CD4-positive, alpha-beta T cell (primary cell): ENCODE measurements at regions not wholly inside any gene's neighbourhood (a gene's known extent, or its start where the extent isn't known, plus 50 kb on each side); places are given as distances from the start of the nearest gene placed in this dataset.

ENCODE experiments used
- ATAC-seq: fragments of 200-7000 bp; cut with Tn5 transposase; one replicate; pipeline ENCODE4 v1.10.0; 2022; ENCODE audit warnings: mild to moderate bottlenecking; ENCODE audit not compliant: poor library complexity
- CTCF ChIA-PET: fragments of 350-600 bp; sonication (Branson Sonifier 250); formaldehyde crosslinking; loops from one replicate; lab custom pipeline; 2021; ENCODE audit warnings: antibody characterized with exemption, inconsistent platforms; lab: Charles Lee
- POLR2A ChIA-PET: fragments of 350-600 bp; sonication (Branson Sonifier 250); formaldehyde crosslinking; loops from one replicate; lab custom pipeline; 2021; ENCODE audit warnings: antibody characterized with exemption, inconsistent platforms; lab: Charles Lee
- DNase-seq, 14 experiments: peaks; one replicate each; pipeline ENCODE4 v3.0.0-alpha.2; 2013 to 2020; ENCODE audit warnings: mixed read lengths in 2 of 14
- H3K27ac ChIP-seq, 2 donors: one replicate each; pipeline versions ENCODE4 v1.5.1 to v1.7.0; 2013; ENCODE audit warnings: low read length in 2 of 2, low read depth in 1 of 2, mild to moderate bottlenecking in 1 of 2
- H3K27me3 ChIP-seq, 2 experiments: 1 replicate in 1 of 2; 2 replicates in 1 of 2; pipeline versions ENCODE4 v1.6.1 to v1.7.0; 2013; ENCODE audit warnings: low read length in 2 of 2, control low read depth in 1 of 2, mild to moderate bottlenecking in 1 of 2, moderate library complexity in 1 of 2; ENCODE audit not compliant: insufficient read depth in 2 of 2, control insufficient read depth in 1 of 2
- H3K36me3 ChIP-seq: one replicate; pipeline ENCODE4 v1.6.1; 2013; ENCODE audit warnings: low read length, control low read depth; ENCODE audit not compliant: insufficient read depth
- H3K4me1 ChIP-seq: one replicate; pipeline ENCODE4 v1.6.1; 2013; ENCODE audit warnings: low read length, control low read depth; ENCODE audit not compliant: insufficient read depth
- H3K4me3 ChIP-seq: one replicate; pipeline ENCODE4 v1.5.1; 2013; ENCODE audit warnings: mild to moderate bottlenecking, low read length, moderate library complexity
- H3K9me3 ChIP-seq, 2 experiments: 1 replicate in 1 of 2; 2 replicates in 1 of 2; pipeline versions ENCODE4 v1.6.1 to v1.7.0; 2013; ENCODE audit warnings: low read length in 2 of 2, mild to moderate bottlenecking in 2 of 2, control low read depth in 1 of 2, moderate library complexity in 1 of 2; ENCODE audit not compliant: control insufficient read depth in 1 of 2, insufficient read depth in 1 of 2
- H3K27ac Mint-ChIP-seq: one replicate; pipeline ENCODE4 v1.8.0; 2020; ENCODE audit warnings: mixed read lengths
- H3K27me3 Mint-ChIP-seq: one replicate; pipeline ENCODE4 v1.8.0; 2021; ENCODE audit warnings: mixed read lengths
- H3K36me3 Mint-ChIP-seq: one replicate; pipeline ENCODE4 v1.8.0; 2021; ENCODE audit warnings: low read depth, mixed read lengths
- H3K4me1 Mint-ChIP-seq: one replicate; pipeline ENCODE4 v1.8.0; 2021; ENCODE audit warnings: low read depth, mixed read lengths
- H3K4me3 Mint-ChIP-seq: one replicate; pipeline ENCODE4 v1.8.0; 2020; ENCODE audit warnings: mild to moderate bottlenecking, mixed read lengths
- H3K9me3 Mint-ChIP-seq: one replicate; pipeline ENCODE4 v1.8.0; 2020; ENCODE audit warnings: mixed read lengths
- CTCF ChIP-seq: fragments of 200-600 bp; IDR thresholded peaks from one replicate; pipeline ENCODE4 v1.8.0; 2022; ENCODE audit warnings: antibody characterized with exemption, mild to moderate bottlenecking
- intact Hi-C, 2 experiments: fragments of 100-400 bp; cut with DNase I in 1 of 2; cut with micrococcal nuclease in 1 of 2; formaldehyde crosslinking; loops; one replicate each; pipeline versions ENCODE4 v1.15.1 to v1.9.0; 2023 to 2025; cut with DNase I, micrococcal nuclease

GRCh38 chr19:28168557-28168956 lies 1044.4 kb downstream of the UQCRFS1 start:
- Mint-ChIP-seq H3K9me3 (peaks cover 23% of the 10 kb centered on the region), H3K27me3 (no peaks in the 10 kb centered on the region), H3K27ac (no peak overlapping the region), H3K4me3 (no peak overlapping the region), H3K36me3 (no peaks in the 10 kb centered on the region), H3K4me1 (no peaks in the 10 kb centered on the region)
- DNase-seq (no peak), ATAC-seq (no peak)
- POLR2A ChIA-PET = no interaction called here
- H3K4me3 ChIP-seq = no peak overlapping the region
- intact Hi-C loops = no loop called here
- CTCF ChIA-PET = no interaction called here
- TF ChIP-seq CTCF = no peak
- H3K27ac ChIP-seq = no peak overlapping the region
- H3K27me3 ChIP-seq = no peaks in the 10 kb centered on the region
- H3K4me1 ChIP-seq = no peaks in the 10 kb centered on the region
- no peaks in the 10 kb centered on the region for H3K36me3 ChIP-seq
- peaks cover 0 to 14% of the 10 kb centered on the region in 2 experiments for H3K9me3 ChIP-seq

- ChIA-PET POLR2A (no interaction called here), CTCF (no interaction called here)
- intact Hi-C loops = no loop called here
- peaks cover 17% of the 10 kb centered on the region for H3K9me3 Mint-ChIP-seq
- Histone ChIP-seq H3K27ac (no peak overlapping the region), H3K4me3 (no peak overlapping the region), H3K9me3 (peaks cover 0 to 9% of the 10 kb centered on the region in 2 experiments), H3K36me3 (no peaks in the 10 kb centered on the region), H3K27me3 (no peaks in the 10 kb centered on the region), H3K4me1 (no peaks in the 10 kb centered on the region)
- H3K36me3 Mint-ChIP-seq = no peaks in the 10 kb centered on the region
- no peak overlapping the region for H3K4me3 Mint-ChIP-seq
- no peak for DNase-seq
- no peak overlapping the region for H3K27ac Mint-ChIP-seq
- no peak for TF ChIP-seq CTCF
- no peaks in the 10 kb centered on the region for H3K27me3 Mint-ChIP-seq
- no peaks in the 10 kb centered on the region for H3K4me1 Mint-ChIP-seq
- no peak for ATAC-seq
Observed at GRCh38 chr19:28166025-28166424, 1046.9 kb downstream of the UQCRFS1 start.

GRCh38 chr19:28164214-28164613 lies 1048.7 kb downstream of the UQCRFS1 start:
- Mint-ChIP-seq H3K4me1 (no peaks in the 10 kb centered on the region), H3K9me3 (peaks cover 21% of the 10 kb centered on the region), H3K36me3 (no peaks in the 10 kb centered on the region), H3K4me3 (no peak overlapping the region), H3K27ac (no peak overlapping the region), H3K27me3 (no peaks in the 10 kb centered on the region)
- no peak overlapping the region for H3K4me3 ChIP-seq
- H3K4me1 ChIP-seq = no peaks in the 10 kb centered on the region
- intact Hi-C loops = no loop called here
- H3K36me3 ChIP-seq = no peaks in the 10 kb centered on the region
- peaks cover 1 to 9% of the 10 kb centered on the region in 2 experiments for H3K9me3 ChIP-seq
- DNase-seq (no peak), ATAC-seq (no peak)
- no peaks in the 10 kb centered on the region for H3K27me3 ChIP-seq
- no peak overlapping the region for H3K27ac ChIP-seq
- ChIA-PET CTCF (no interaction called here), POLR2A (no interaction called here)
- no peak for TF ChIP-seq CTCF
